GM19455 (cell line): ENCODE measurements at regions not wholly inside any gene's neighbourhood (a gene's known extent, or its start where the extent isn't known, plus 50 kb on each side); places are given as distances from the start of the nearest gene placed in this dataset.
"Not testable (repeated sequence)": the region's sequence is repeated elsewhere in the genome, so short reads cannot be mapped to it uniquely, and the experiment has no call there.

ENCODE experiments used
- ATAC-seq: cut with Tn5 transposase; IDR thresholded peaks from one replicate; pipeline ENCODE4 v1.9.1; 2021; ENCODE audit not compliant: unreplicated experiment

DNA sequence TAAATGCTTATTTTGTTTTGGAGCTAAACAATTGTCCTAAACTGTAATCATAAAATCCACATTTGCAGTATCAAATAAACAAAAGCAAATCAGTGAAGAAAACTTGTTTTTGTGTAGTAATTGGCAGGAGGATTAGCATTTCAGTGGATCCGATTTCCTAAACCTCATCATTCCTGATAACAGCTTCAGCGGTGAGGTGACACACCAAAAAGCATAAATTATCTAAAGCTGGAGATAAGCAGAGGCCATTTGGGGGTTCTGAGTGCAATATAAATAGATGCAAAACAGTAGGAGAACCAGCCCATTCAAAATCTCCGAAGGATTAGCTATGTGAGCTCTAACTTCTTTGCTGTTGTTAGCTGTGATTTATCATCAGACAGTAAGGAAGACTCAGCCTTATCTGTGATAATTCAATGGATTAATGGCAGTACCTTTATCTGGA lies 235.8 kb downstream of the EPHA7 start:
- ATAC-seq, result no peak

GRCh38 chr6:93182938-93183479 lies 236.3 kb downstream of the EPHA7 start:
- ATAC-seq, result no peak

DNA sequence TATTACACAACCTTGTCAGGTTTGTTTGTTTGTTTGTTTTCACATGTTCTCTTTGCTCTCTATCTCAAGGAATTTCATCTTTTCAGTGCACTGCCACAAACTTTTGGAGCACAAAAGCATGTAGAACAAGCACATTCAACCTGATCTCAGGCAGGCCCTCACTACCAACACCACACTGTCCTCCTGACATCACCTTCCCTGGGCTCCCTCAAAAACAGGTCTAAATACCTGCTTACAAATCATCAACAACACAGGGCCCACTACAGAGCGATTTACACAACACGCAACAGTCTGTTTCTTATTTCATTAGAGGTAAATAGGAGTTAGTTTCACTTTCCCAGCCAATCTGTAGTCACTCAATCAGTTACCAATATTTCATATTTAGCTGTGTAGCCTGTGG lies 241.4 kb downstream of the EPHA7 start:
- ATAC-seq, result no peak

DNA sequence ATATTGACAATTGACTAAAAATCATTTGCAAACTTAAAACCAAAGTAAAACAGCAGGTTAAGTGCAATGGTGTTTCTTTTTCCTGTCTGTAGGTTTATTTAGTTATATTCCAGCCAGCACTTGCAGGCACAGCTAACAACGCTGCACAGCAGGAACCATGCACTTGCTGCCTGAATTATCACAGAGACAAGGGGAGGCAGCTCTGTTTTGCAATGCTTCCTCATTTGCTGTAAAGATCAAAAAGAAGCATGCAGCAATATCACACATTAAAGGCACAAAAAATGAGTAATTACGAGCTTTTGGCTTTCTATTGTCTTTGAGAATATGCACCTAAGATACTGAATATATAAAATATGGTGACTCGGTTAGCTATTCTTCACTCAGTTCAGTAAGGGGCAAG lies 241.9 kb downstream of the EPHA7 start:
- ATAC-seq, result no peak

DNA sequence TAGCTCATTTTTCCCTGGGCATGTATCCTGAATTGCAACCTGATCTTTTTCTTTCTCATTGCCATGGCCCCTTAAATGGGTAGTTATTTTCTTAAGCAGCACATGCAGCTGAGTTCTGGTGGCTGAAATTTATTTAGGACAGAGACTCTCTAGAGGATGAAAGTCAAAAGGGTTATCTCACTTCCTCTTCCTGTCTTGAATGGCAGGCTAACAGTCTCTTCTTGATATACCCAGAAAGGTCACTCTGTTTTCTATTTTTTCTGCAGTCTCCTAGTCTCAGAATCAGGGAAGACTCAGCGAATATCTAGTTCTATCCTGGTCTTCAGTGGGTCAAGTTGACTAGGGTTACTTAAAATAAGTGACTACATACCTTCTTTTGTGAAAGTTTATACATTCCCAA lies 243.3 kb downstream of the EPHA7 start:
- ATAC-seq, result peak; percentile 82

DNA sequence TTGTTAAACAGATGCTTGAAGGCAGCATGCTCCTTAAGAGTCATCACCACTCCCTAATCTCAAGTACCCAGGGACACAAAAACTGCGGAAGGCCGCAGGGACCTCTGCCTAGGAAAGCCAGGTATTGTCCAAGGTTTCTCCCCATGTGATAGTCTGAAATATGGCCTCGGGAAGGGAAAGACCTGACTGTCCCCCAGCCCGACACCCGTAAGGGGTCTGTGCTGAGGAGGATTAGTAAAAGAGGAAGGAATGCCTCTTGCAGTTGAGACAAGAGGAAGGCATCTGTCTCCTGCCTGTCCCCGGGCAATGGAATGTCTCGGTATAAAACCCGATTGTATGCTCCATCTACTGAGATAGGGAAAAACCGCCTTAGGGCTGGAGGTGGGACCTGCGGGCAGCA lies 245.8 kb downstream of the EPHA7 start:
- ATAC-seq, result not testable (repeated sequence)

GRCh38 chr6:93165850-93166430 lies 253.4 kb downstream of the EPHA7 start:
- ATAC-seq, result no peak

- no peak for ATAC-seq
Measured at GRCh38 chr6:93164781-93165180, 254.6 kb downstream of the EPHA7 start.

- ATAC-seq, result no peak
Measured at GRCh38 chr6:93163146-93163545, 256.2 kb downstream of the EPHA7 start.

GRCh38 chr6:93139408-93140081 lies 279.8 kb downstream of the EPHA7 start:
- no peak for ATAC-seq

- ATAC-seq, result no peak
Measured at GRCh38 chr6:93136111-93136510, 283.2 kb downstream of the EPHA7 start.

DNA sequence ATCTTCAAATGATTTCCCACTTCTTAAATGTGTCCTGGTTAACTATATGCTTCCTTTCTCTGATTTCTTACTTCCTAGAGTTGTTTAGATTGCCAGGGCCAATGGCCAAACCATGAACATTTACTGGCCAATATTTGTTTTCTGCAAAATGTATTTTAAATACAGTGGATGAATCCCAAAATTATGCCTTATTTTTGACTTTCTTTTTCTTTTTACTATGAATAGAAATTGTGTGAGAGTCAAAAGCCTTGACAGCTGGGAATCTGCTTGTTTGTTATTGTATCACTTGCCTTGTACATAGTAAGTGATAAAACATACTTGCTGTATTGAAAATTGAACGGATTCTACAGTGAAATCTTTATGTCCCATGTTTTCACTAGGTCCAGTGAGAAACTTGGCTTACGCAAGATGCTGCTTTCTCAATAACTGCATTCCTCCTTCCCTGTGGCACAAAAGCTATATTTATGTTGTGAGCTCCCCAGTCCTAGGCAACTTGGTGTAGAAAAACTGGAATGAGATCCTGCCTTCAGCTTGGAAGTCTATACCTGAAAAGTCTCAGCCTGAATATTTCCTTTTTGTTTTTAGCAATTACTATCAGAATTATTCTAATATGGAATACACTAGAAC lies 295.2 kb downstream of the EPHA7 start:
- no peak for ATAC-seq

DNA sequence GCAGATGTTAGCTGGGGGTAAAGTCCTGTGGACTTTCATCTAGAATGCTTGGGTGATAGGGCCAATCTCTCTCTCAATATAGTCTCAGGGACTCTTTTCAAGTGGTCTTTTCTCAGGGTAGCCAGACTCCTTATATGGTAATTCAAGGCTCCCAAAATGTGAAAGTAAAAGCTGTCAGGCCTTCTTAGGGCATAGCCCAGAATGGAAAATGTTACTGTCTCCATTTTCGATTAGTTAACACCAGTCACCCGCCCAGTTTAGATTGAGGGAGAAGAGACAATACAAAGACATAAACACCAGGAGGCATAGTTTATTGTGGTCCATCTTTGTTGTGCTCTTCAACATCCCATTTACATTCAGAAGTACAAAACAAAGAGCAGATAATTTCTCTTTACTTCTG lies 295.8 kb downstream of the EPHA7 start:
- no peak for ATAC-seq

- no peak for ATAC-seq
Measured at GRCh38 chr6:93120154-93120742, 299.1 kb downstream of the EPHA7 start.

DNA sequence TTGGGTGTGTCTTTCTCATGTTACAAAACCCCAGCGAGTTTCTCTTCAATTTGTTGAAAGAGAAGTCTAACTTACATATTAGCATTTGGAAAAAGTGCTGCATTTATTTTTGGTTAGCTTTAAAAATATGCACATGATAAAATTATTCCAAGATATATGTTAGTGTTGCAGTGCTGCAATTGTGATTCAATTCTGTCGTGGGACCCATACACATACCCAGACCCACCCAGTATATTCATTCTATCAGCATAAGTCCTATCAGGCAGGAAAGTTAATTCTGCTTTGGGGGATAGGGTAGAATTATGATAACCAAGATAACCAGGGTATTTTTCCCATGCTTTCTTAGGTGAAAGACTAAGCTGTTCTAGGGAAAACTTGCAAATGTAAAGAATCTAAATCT lies 313.5 kb downstream of the EPHA7 start:
- ATAC-seq, result no peak

DNA sequence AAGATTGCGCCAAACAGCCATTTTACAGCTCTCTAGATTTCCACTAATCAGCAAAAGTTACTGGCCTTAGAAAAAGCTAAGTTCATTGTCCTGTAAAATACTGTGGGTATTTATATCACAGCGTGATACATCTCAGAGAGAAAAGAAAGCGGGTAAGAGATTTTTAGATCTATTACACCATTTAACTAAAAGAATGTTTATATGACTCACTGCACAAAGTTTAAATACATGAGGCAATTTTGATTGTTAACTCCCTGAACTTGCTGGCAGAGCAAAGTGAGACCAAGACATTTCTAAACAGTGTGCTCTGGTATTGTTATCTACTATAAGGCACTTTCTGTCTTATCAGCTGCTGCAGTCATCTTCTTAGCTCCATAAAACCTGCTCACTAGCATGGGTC lies 314.3 kb downstream of the EPHA7 start:
- no peak for ATAC-seq

GRCh38 chr6:93104195-93104817 lies 315.1 kb downstream of the EPHA7 start:
- no peak for ATAC-seq

DNA sequence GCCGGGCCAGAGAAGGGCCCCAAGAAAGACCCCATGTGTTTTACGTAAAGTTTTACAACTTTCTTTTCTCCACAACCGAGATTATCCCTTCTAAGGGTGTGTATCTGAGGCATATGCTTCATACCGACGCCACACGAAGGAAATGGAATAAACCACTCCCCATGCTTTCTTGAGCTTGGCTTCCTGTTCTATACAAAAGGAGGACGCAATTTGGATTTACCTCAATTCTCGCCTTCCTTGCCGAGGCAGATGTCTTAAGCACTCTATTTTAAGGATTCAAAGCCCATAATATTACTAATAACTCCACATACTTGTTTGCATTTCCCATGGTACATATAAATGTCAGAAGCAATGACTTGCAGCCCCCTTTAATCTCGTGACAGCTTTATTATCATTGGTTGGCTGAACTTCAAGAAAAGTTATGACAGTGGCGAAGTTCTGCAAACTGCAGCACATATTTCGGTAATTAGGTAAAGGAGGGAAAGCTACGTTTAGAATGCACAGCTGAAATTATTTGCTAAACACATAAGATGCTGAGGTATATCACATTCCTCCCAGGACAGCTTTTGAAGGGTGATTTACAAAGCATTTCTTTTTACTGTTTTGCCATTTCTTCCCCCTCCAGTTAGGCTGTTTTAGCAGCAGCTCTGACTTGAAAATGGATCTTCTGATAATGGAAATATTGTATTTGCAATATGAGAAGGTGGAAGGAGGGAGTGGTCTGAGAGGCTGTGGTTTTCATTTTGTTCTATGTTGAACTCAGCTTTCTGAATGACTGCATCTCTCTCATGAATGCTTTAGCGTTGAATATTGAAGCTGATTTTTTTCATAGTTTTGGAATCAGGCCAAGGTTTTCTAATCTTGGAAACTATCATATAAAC lies 330.5 kb downstream of the EPHA7 start:
- ATAC-seq, result no peak

- ATAC-seq, result no peak
Measured at GRCh38 chr6:93087606-93088005, 331.8 kb downstream of the EPHA7 start.

- ATAC-seq, result no peak
Measured at GRCh38 chr6:93086351-93086750, 333.0 kb downstream of the EPHA7 start.
